SJSA1 (cell line): ENCODE measurements at regions not wholly inside any gene's neighbourhood (a gene's known extent, or its start where the extent isn't known, plus 50 kb on each side); places are given as distances from the start of the nearest gene placed in this dataset.

Source experiments
- DNase-seq, 2 experiments: peaks; one replicate each; pipeline ENCODE4 v3.0.0-alpha.2; 2015 to 2020; ENCODE audit warnings: low spot score in 2 of 2, low read depth in 1 of 2
- H3K27ac ChIP-seq: fragments of 250-450 bp; sonication (Bioruptor Pico); 2 replicates; pipeline ENCODE4 v1.5.1; 2020; ENCODE audit warnings: mild to moderate bottlenecking, moderate library complexity
- H3K27me3 ChIP-seq: fragments of 250-450 bp; sonication (Bioruptor Pico); replicated peaks from 2 replicates; pipeline ENCODE4 v1.5.1; 2020; ENCODE audit warnings: mild to moderate bottlenecking, moderate library complexity
- H3K36me3 ChIP-seq: fragments of 250-450 bp; sonication (Bioruptor Pico); 2 replicates; pipeline ENCODE4 v1.5.1; 2020; ENCODE audit warnings: mild to moderate bottlenecking
- H3K4me1 ChIP-seq: fragments of 250-450 bp; sonication (Bioruptor Pico); replicated peaks from 2 replicates; pipeline ENCODE4 v1.6.1; 2021; ENCODE audit warnings: mild to moderate bottlenecking
- H3K4me3 ChIP-seq: fragments of 250-450 bp; sonication (Bioruptor Pico); 2 replicates; pipeline ENCODE4 v1.5.1; 2020; ENCODE audit warnings: mild to moderate bottlenecking
- H3K9me3 ChIP-seq: fragments of 250-450 bp; sonication (Bioruptor Pico); replicated peaks from 2 replicates; pipeline ENCODE4 v1.5.1; 2020; ENCODE audit warnings: mild to moderate bottlenecking

- no peak overlapping the region for H3K27ac ChIP-seq
These were observed 266.7 kb downstream of the METTL4 start for GRCh38 chr18:2304378-2305175.

GRCh38 chr18:2306606-2307005, 264.7 kb downstream of the METTL4 start:
- Histone ChIP-seq H3K27me3 (no peaks in the 10 kb centered on the region), H3K4me3 (no peak overlapping the region), H3K9me3 (no peaks in the 10 kb centered on the region), H3K4me1 (peaks cover 32% of the 10 kb centered on the region), H3K27ac (no peak overlapping the region), H3K36me3 (no peaks in the 10 kb centered on the region)
- no peak for DNase-seq

More at GRCh38 chr18:2304378-2305175, 266.7 kb downstream of the METTL4 start:
- Histone ChIP-seq H3K9me3 (no peaks in the 10 kb centered on the region), H3K4me1 (peaks cover 36% of the 10 kb centered on the region), H3K4me3 (no peak overlapping the region), H3K36me3 (no peaks in the 10 kb centered on the region), H3K27me3 (no peaks in the 10 kb centered on the region)
- no peak for DNase-seq

- no peak overlapping the region for H3K4me3 ChIP-seq
- H3K27me3 ChIP-seq, result no peaks in the 10 kb centered on the region
- no peak overlapping the region for H3K27ac ChIP-seq
- no peaks in the 10 kb centered on the region for H3K9me3 ChIP-seq
- H3K36me3 ChIP-seq, result no peaks in the 10 kb centered on the region
- H3K4me1 ChIP-seq, result no peaks in the 10 kb centered on the region
- no peak for DNase-seq
These were observed 260.4 kb downstream of the METTL4 start for GRCh38 chr18:2310886-2311285.

GRCh38 chr18:2312440-2312839, 258.9 kb downstream of the METTL4 start:
- no peaks in the 10 kb centered on the region for H3K36me3 ChIP-seq
- no peaks in the 10 kb centered on the region for H3K9me3 ChIP-seq
- no peak for DNase-seq
- H3K27ac ChIP-seq, result no peak overlapping the region
- no peaks in the 10 kb centered on the region for H3K27me3 ChIP-seq
- no peaks in the 10 kb centered on the region for H3K4me1 ChIP-seq
- no peak overlapping the region for H3K4me3 ChIP-seq

GRCh38 chr18:2313332-2313731, 258.0 kb downstream of the METTL4 start:
- no peak overlapping the region for H3K4me3 ChIP-seq
- H3K9me3 ChIP-seq, result no peaks in the 10 kb centered on the region
- H3K27ac ChIP-seq, result no peak overlapping the region
- no peaks in the 10 kb centered on the region for H3K4me1 ChIP-seq
- no peak for DNase-seq
- H3K36me3 ChIP-seq, result no peaks in the 10 kb centered on the region
- no peaks in the 10 kb centered on the region for H3K27me3 ChIP-seq

- Histone ChIP-seq H3K4me3 (no peak overlapping the region), H3K27me3 (no peaks in the 10 kb centered on the region), H3K9me3 (no peaks in the 10 kb centered on the region), H3K36me3 (no peaks in the 10 kb centered on the region), H3K27ac (no peak overlapping the region), H3K4me1 (no peaks in the 10 kb centered on the region)
- DNase-seq, result no peak
These were observed 255.1 kb downstream of the METTL4 start for GRCh38 chr18:2316082-2316750.

GRCh38 chr18:2316751-2317696, 254.3 kb downstream of the METTL4 start:
- H3K27me3 ChIP-seq, result no peaks in the 10 kb centered on the region
- no peak for DNase-seq
- no peaks in the 10 kb centered on the region for H3K9me3 ChIP-seq
- no peak overlapping the region for H3K4me3 ChIP-seq
- no peak overlapping the region for H3K27ac ChIP-seq
- H3K4me1 ChIP-seq, result no peaks in the 10 kb centered on the region
- no peaks in the 10 kb centered on the region for H3K36me3 ChIP-seq

GRCh38 chr18:2324459-2324858, 246.8 kb downstream of the METTL4 start:
- DNase-seq, result no peak
- Histone ChIP-seq H3K4me3 (no peak overlapping the region), H3K27me3 (no peaks in the 10 kb centered on the region), H3K9me3 (no peaks in the 10 kb centered on the region), H3K36me3 (no peaks in the 10 kb centered on the region), H3K4me1 (peaks cover 10% of the 10 kb centered on the region; the same call in 1 of the 2 replicates), H3K27ac (no peak overlapping the region)

- no peak for DNase-seq
- H3K27me3 ChIP-seq, result no peaks in the 10 kb centered on the region
- peaks cover 10% of the 10 kb centered on the region; the same call in 1 of the 2 replicates for H3K4me1 ChIP-seq
- H3K9me3 ChIP-seq, result no peaks in the 10 kb centered on the region
- H3K4me3 ChIP-seq, result no peak overlapping the region
- H3K27ac ChIP-seq, result no peak overlapping the region
- no peaks in the 10 kb centered on the region for H3K36me3 ChIP-seq
These were observed 245.9 kb downstream of the METTL4 start for GRCh38 chr18:2325308-2325849.

- H3K27me3 ChIP-seq, result no peaks in the 10 kb centered on the region
- no peaks in the 10 kb centered on the region for H3K36me3 ChIP-seq
- H3K27ac ChIP-seq, result no peak overlapping the region
- DNase-seq, result no peak
- no peaks in the 10 kb centered on the region for H3K9me3 ChIP-seq
- no peak overlapping the region for H3K4me3 ChIP-seq
- peaks cover 10% of the 10 kb centered on the region; the same call in 1 of the 2 replicates for H3K4me1 ChIP-seq
These were observed 245.4 kb downstream of the METTL4 start for GRCh38 chr18:2325933-2326332.

- H3K4me3 ChIP-seq, result no peak overlapping the region
- H3K4me1 ChIP-seq, result peaks cover 10% of the 10 kb centered on the region; the same call in 1 of the 2 replicates
- H3K9me3 ChIP-seq, result no peaks in the 10 kb centered on the region
- H3K36me3 ChIP-seq, result no peaks in the 10 kb centered on the region
- no peak overlapping the region for H3K27ac ChIP-seq
- no peaks in the 10 kb centered on the region for H3K27me3 ChIP-seq
- no peak for DNase-seq
These were observed 244.3 kb downstream of the METTL4 start for GRCh38 chr18:2326999-2327398.

GRCh38 chr18:2330764-2331163, 240.5 kb downstream of the METTL4 start:
- no peak overlapping the region for H3K4me3 ChIP-seq
- DNase-seq, result no peak
- no peaks in the 10 kb centered on the region for H3K27me3 ChIP-seq
- H3K27ac ChIP-seq, result no peak overlapping the region
- H3K9me3 ChIP-seq, result no peaks in the 10 kb centered on the region
- peaks cover 10% of the 10 kb centered on the region; the same call in 1 of the 2 replicates for H3K4me1 ChIP-seq
- H3K36me3 ChIP-seq, result no peaks in the 10 kb centered on the region

- no peak overlapping the region for H3K4me3 ChIP-seq
- DNase-seq, result no peak
- no peaks in the 10 kb centered on the region for H3K36me3 ChIP-seq
- no peak overlapping the region for H3K27ac ChIP-seq
- H3K9me3 ChIP-seq, result no peaks in the 10 kb centered on the region
- peaks cover 10% of the 10 kb centered on the region; the same call in 1 of the 2 replicates for H3K4me1 ChIP-seq
- H3K27me3 ChIP-seq, result no peaks in the 10 kb centered on the region
These were observed 239.8 kb downstream of the METTL4 start for GRCh38 chr18:2331491-2331890.
